ENCODE measurements at regions not wholly inside any gene's neighbourhood (a gene's known extent, or its start where the extent isn't known, plus 50 kb on each side); places are given as distances from the start of the nearest gene placed in this dataset.

DNA sequence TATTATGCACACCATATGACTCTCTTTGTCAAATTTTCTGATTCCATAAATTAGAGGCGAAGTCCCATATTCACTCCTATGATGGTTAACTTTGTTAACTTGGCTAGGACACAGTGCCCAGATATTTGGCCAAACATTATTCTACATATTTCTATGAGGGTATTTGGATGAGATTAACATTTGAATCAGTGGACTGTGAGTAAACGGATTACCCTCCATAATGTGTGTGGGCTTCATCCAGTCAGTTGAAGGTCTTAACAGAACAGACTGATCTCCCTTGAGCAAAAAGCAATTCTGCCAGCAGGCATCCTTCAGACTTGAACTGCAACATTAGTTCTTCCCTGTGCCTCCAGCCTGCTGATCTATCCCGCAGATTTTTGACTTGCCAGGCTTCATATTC lies 69.9 kb downstream of the FZD4 start:
- Histone ChIP-seq H3K36me3 (ENCODE audit: control insufficient read depth in 2 of 4, insufficient read depth in 4 of 4, low read length in 3 of 4) (no peaks in the 10 kb centered on the region), H3K23ac (ENCODE audit: insufficient read length) (no peak overlapping the region), H2BK15ac (ENCODE audit: low read length) (no peak overlapping the region), H3K79me2 (ENCODE audit: control insufficient read depth in 1 of 2, insufficient read depth in 2 of 2, low read length in 2 of 2) (no peaks in the 10 kb centered on the region), H3K79me1 (ENCODE audit: low read depth, low read length) (no peaks in the 10 kb centered on the region), H3K4me2 (ENCODE audit: insufficient read depth in 1 of 2, low read depth in 2 of 2, low read length in 2 of 2) (no peak overlapping the region), H3K18ac (ENCODE audit: extremely low read depth, low read length) (no peak overlapping the region), H3K4me3 (ENCODE audit: extremely low read depth in 1 of 4, insufficient read depth in 2 of 4, low read depth in 3 of 4, low read length in 4 of 4) (no peak overlapping the region), H2BK5ac (ENCODE audit: low read depth, low read length) (no peak overlapping the region), H3K27ac (ENCODE audit: low read depth, low read length) (no peak overlapping the region), H3K9ac (replicated peaks in 1 of 4; ENCODE audit: extremely low read depth in 1 of 4, low read depth in 3 of 4, low read length in 3 of 4) (no peak overlapping the region), H3K4ac (replicated peaks; ENCODE audit: insufficient read length, low read depth, low read length) (no peak overlapping the region), H4K91ac (replicated peaks; ENCODE audit: insufficient read length, low read length) (no peak overlapping the region), H2AFZ (ENCODE audit: low read length) (no peak overlapping the region), H4K5ac (ENCODE audit: insufficient read length, low read depth, low read length) (no peak overlapping the region), H3K56ac (replicated peaks; ENCODE audit: insufficient read length, low read depth, low read length) (no peak overlapping the region), H2BK20ac (ENCODE audit: low read length) (no peak overlapping the region), H2AK5ac (ENCODE audit: low read depth, low read length) (no peak overlapping the region), H3K4me1 (replicated peaks in 1 of 4; ENCODE audit: control insufficient read depth in 3 of 4, insufficient read depth in 4 of 4, low read length in 3 of 4) (no peaks in the 10 kb centered on the region), H2BK12ac (ENCODE audit: low read depth, low read length) (no peak overlapping the region), H2BK120ac (replicated peaks; ENCODE audit: low read depth, low read length) (no peak overlapping the region), H3K23me2 (ENCODE audit: low read depth, low read length) (no peaks in the 10 kb centered on the region), H3K9me3 (ENCODE audit: insufficient read depth in 2 of 2, low read depth in 1 of 2, low read length in 1 of 2) (no peaks in the 10 kb centered on the region), H4K20me1 (replicated peaks in 1 of 2; ENCODE audit: control insufficient read depth in 1 of 2, insufficient read depth in 2 of 2, low read length in 2 of 2) (peaks cover 0 to 2% of the 10 kb centered on the region in 2 experiments), H3K14ac (ENCODE audit: insufficient read length) (no peak overlapping the region), H4K8ac (ENCODE audit: extremely low read depth, insufficient read depth, low read length) (no peak overlapping the region), H3K27me3 (replicated peaks in 1 of 4; ENCODE audit: control insufficient read depth in 3 of 4, extremely low read depth in 1 of 4, insufficient read depth in 3 of 4, low read length in 3 of 4) (no peaks in the 10 kb centered on the region)
- WGBS, 2 experiments (ENCODE audit: extremely low coverage in 1 of 2, insufficient coverage in 1 of 2, insufficient read length in 1 of 2, insufficient replicate concordance in 2 of 2, low coverage in 1 of 2, low lambda C conversion rate in 2 of 2, missing lambda C conversion rate in 1 of 2), result 85% methylated on average over 3 of the region's 3 CpGs; no CpG with 5 or more reads in 1 of the 2 experiments
- ChIA-PET POLR2A (ENCODE audit: partially characterized antibody) (no interaction called here), CTCF (ENCODE audit: partially characterized antibody) (no interaction called here)
- TF ChIP-seq BRCA1 (IDR thresholded peaks at IDR 0.05; ENCODE audit: low read depth, low read length) (no peak), MAFK (IDR thresholded peaks at IDR 0.05; ENCODE audit: low read depth, low read length) (no peak), POLR2A (IDR thresholded peaks at IDR 0.05; ENCODE audit: control extremely low read depth in 1 of 2, low read depth in 2 of 2, low read length in 2 of 2) (no peak), CHD1 (IDR thresholded peaks at IDR 0.05; ENCODE audit: low read depth, low read length) (no peak), SP2 (IDR thresholded peaks at IDR 0.05; ENCODE audit: low read length) (no peak), ZNF274 (IDR thresholded peaks at IDR 0.05; ENCODE audit: borderline replicate concordance, extremely low read depth, low read length) (no peak), EGR1 (IDR thresholded peaks at IDR 0.05; ENCODE audit: borderline replicate concordance, low read depth, low read length) (no peak), RFX5 (IDR thresholded peaks at IDR 0.05; ENCODE audit: borderline replicate concordance, low read depth, low read length) (no peak), EZH2 (IDR thresholded peaks at IDR 0.05; ENCODE audit: low read depth, low read length, severe bottlenecking) (no peak), RXRA (IDR thresholded peaks at IDR 0.05; ENCODE audit: insufficient read depth, low read depth, low read length) (no peak), SIRT6 (IDR thresholded peaks at IDR 0.05; ENCODE audit: low read length) (no peak), GABPA (IDR thresholded peaks at IDR 0.05; ENCODE audit: borderline replicate concordance, insufficient read depth, low read length) (no peak)
- DNase-seq (ENCODE audit: low read depth in 1 of 2, low spot score in 2 of 2), result no peak
- FAIRE-seq, result no peak
